ENCODE measurements at regions not wholly inside any gene's neighbourhood (a gene's known extent, or its start where the extent isn't known, plus 50 kb on each side); places are given as distances from the start of the nearest gene placed in this dataset.

DNA sequence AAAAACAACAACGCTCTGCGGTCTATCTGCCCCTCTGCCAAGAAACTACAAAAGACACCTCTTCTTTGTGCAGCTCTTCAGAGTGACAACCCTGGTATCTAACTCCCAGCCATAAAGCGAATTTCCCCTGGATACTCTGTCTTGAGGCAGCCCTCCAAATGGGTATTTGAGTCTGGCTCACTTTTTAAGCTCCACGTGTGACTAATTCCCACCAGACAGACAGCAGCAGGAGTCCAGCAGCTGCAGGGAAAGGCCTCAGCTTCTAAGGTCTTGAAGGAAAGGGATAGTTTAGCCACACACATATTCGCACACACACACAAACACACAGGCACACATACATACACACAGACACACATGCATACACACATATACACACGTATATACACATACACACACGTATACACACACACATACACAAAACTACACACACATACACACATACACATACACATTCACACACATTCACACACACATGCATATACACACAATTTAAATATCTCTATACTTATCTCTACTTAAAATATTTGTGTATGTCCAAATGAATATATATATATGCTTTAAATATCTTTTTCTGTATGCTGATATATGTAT, 188.8 kb downstream of the TSHZ3 start:
- DNase-seq (ENCODE audit: low read depth in 2 of 2) = no peak

DNA sequence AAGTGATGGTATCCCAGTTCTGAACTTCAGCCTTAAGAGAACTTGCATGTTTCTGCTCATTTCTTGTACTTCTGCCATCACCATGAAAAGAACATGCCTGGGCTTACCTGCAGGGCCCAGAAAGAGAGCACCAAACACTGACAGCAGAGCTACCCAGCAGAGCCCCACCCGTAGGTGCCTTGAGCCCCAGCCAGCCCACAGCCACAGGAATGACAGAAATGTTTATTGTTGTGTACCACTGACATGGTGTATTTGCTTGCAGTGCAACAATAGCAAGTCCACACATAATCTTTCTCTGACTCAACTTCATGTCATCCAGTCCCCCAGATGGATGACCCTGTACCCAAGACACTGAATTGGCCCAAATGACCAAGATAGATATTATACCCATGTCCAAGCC, 195.2 kb downstream of the TSHZ3 start:
- DNase-seq (ENCODE audit: low read depth in 2 of 2) = no peak

DNA sequence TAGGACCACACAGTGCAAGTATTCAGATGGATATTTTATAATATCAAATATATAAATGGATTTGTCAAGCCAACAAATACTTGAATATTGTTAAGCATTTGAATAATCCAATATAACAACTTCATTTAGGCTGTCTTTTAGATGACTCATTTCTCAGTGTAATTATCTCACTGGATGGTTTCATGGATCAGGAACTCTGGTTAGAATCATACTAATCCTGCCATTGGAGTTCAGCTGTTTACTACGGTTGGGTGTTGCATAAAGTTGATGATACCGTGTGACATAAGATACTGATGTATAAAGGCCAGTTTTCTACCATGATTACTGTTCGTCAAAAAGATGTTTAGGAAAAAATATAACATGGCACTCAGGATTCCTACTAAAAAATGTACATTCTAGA, 196.3 kb downstream of the TSHZ3 start:
- DNase-seq (ENCODE audit: low read depth in 2 of 2) = no peak

DNA sequence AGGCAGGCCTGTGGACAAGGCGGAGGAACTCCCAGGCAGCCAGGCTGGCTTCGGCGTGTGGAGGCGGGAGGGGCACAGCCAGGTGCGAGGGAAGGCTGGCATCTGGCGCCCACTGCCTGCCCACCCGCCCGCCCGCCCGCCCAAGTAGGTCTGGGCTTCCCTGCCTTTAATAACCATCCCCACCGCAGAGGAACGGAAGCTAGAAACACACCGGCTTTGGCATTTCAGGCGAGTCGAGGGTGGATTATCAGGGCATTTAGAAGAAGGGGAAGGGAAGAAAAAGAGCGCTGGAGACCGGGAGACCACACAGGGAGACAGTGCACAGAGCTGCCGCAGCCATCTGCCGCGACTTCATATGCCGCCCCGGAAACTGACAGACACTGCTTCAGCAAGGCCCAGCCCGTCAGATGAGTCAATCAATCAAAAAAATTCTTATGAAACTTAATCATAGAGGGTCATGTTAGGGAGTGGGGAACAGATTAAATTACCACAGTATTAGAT, 199.7 kb downstream of the TSHZ3 start:
- no peak for DNase-seq (ENCODE audit: low read depth in 2 of 2)

DNA sequence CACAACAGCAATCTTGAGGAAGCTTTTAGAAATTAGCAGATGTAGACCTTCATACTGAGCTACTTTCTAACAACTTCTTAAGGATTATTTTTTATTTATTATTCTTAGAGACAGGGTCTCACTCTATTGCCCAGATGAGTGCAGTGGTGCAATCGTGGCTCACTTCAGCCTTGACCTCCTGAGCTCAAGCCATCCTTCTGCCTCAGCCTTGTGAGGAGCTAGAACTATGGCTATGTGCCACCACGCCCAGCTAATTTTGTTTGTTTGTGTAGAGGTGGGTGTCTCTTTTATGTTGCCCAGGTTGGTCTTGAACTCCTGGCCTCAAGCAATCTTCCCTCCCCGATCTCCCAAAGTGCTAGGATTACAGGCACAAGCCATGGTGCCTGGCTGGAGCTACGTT, 200.6 kb downstream of the TSHZ3 start:
- no peak for DNase-seq (ENCODE audit: low read depth in 2 of 2)

DNA sequence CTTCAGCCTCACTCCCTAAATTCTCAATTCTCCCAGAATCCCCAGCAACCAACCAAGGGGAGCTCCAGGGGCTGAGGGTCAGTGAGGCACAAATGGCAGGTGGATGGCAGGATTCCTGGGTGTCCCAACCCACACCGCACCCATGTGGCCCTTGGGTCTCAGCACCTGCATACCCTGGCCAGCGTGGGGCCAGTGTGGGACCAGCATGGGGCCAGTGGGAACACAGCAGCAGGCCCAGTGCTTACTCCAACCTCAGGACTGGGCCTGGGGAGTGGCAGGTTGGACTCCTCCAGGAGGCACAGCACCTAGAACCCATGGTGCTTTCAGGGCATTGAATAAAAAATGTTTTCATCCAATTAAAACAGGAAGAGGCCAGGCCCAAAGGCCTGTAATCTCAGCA, 202.0 kb downstream of the TSHZ3 start:
- DNase-seq (ENCODE audit: low read depth in 2 of 2) = no peak

DNA sequence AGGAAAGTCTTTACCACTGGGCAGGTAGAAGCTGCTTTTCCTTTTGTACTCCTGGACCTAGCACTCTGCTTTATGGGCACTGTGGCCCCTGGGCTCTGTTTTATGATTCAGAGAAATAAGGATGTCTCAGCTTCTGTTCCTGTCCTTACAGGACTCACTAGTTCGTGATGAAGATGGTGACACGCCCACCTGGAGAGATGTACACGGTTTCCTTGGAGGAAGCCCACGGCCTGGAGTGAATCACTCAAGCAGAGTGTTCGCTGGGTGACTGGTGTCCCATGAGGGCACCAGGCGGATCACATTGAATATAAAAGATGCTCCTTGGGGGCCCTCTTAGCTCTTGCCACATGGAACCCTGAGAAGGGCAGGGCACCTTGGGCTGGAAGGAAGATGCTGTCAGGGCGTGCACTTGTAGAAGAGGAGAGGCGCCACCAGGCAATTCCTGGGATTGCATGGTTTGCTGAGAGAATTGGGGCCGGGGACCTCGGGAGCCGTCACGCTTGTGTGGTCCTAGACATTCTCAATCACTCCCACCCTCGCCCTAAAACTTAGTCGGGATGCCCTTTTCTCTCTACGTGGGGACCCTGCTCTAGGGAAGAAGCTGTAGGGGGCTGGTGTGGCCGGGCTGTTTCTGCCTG, 202.6 kb downstream of the TSHZ3 start:
- DNase-seq (ENCODE audit: low read depth in 2 of 2) = no peak

DNA sequence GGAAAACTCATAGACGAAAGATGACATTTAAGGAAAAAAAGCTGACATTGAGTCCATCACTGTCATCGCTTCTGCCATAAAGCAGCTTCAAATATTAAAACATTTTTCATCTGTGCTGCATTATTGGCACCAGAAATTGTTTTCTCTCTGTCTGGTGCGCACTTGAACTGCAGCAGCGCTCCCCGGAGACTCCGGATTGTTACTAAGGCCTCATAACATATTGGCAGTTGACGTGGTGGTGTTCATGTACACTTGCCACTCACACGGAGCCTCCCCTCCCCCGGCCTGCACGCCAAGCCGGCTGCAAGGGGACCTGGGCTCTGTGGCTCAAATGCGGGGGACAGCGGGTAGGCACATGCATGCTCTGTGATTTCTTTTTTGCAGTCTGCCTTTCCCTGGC, 203.2 kb downstream of the TSHZ3 start:
- DNase-seq (ENCODE audit: low read depth in 2 of 2) = no peak

DNA sequence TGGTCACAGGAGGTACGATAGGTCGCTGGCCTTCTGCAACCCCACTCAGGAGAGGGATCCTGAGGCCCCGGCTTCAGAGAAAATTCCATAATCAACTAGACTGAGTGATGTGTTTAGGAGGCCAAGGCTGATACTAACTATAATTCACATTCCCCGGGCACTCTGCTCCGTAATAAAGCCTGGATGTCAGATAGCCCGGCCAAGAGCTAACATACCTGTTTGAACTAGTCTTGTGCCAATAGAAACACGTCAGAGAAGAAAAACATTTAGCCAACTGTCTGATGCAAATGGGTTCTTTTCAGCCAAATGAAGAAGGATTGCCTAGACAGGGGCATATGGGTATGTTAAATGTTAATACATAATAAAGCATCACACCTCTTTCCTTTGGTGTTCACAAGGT, 204.2 kb downstream of the TSHZ3 start:
- no peak for DNase-seq (ENCODE audit: low read depth in 2 of 2)

DNA sequence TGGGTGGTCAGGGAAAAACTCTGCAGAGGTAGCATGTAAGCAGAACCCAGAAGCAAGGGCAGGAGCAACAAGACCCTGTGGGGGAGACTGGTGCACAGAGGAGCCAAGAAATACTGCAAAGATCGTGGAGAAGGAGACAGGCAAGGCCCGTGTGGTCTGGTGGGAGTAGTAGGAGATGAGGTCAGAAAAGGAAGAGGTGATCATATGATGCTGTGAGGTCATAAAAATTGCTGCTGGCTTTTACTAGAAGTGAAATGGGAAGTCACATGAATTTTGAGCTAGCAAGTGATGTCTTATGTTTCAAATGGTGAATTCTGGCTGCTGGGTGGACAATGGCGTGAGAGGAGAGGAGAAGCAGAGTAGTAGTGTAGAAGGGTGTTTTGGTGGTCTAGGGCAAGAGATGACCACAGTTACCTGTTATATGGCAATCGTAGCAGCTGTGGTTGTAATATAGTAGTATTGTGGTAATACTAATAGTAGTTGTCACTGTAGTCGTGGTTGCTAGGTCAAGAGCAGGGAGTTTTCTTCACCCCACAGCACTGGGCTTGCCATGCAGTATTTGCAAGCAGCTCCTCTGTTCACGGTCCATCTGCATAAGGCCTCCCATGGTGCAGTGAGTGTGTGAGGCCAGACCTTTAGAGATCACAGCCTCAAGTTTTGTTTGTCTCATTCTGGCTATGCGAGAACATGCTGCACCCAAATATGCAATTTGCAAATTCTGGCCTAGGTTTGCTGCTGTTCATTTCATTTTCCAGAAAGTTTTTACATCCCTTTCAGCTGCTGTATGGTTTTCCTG, 205.0 kb downstream of the TSHZ3 start:
- DNase-seq (ENCODE audit: low read depth in 2 of 2) = no peak

DNA sequence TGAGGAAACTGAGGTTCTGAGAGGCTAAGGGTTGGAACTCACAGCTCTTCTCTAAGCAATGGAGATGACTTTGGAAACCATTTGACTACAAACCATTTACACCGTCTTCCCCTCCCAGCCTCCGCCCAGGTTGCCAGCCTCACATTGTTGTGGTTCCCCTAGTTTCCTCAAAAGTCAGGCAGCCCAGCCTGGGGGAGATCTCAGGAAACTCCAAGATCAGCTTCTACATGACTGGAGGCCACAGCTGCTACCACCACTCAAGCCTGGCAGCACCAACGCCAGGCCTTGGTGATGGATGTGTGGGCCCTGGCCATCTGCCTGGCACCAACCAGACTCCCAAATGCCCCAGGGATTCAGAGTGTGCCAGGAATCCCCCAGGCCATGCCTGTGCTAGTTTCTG, 207.9 kb downstream of the TSHZ3 start:
- DNase-seq (ENCODE audit: low read depth in 2 of 2) = no peak

DNA sequence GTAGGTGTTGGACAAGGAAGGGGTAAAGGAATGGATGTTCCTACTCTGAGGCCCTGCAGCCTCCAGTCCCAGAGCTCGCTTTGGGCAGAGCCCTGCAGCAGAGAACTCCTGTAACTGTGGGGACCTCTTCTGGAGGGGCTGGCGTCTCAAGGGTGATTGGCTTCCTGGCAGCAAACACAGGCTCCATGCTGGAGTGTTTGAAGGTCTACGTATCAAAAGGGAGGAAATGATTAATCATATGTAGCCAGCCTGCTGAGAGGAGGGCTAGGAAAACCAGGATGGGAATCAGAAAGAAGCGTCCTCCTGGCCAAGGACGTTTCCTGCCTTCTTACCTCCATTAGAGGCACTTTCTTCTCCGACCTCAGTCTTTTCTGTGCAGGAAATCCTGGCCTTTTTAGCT, 208.5 kb downstream of the TSHZ3 start:
- no peak for DNase-seq (ENCODE audit: low read depth in 2 of 2)

DNA sequence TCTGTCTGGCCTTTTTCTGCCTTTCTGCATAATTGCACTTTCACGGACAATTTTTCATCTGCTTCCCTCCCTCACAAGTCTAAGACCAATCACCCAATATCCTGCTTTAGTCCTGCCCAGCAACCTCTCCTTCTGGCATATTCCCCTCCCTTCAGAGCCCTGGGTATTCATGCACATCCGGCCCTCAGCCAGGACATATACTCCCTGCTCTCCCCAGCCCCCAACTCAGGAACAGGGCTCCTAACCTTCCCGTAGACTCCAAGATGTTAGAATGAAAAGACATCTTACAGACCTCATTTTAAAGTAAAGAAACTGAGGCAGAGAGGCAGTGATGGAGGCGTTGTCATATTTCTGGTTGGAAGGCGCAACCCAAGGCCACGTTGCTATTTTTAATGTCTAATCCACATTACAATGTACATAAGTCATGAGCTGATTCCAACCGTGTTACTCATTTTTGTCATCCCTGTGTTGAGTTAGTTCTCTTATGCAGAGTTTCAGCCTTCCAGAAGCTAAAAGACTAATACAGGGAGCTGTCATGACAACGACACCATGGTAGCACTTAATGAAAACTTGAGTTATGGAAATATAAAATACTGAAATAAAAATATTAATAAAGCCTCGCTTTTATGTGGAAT, 209.2 kb downstream of the TSHZ3 start:
- DNase-seq (ENCODE audit: low read depth in 2 of 2) = no peak

DNA sequence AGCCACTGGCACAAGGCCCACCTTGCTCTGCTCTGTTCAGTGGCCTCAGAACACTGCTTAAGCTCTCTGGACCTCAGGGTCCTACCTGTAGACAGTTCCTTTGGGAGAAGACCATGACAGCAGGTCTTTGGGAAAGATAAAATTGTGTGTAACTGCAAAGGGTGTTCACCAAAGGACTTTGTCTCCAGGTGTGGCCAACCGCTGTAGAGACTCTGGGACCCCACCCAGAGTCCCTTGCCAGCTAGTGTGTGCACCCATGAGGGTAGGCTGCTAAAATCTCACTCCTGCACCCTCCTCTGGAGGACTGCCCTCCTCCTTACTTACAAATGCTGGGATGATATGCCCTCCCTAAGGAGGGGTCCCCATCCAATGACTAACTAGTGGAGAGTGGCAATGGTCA, 211.2 kb downstream of the TSHZ3 start:
- no peak for DNase-seq (ENCODE audit: low read depth in 2 of 2)

DNA sequence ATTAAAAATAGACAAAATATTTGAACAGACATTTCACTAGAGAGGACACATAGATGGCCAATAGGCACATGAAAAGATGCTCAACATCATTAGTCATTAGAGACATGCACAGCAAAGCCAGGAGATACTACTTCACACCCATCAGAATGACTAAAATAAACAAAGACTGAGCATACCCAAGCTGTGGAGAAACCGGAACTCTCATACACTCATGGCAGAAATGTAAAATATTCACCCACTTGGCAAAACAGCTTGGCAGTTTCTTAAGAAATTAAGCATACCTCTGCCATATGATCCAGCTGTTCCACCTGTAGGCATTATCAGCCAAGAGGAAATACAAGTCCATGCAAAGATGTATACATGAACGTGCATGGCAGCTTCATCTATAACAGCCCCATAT, 213.4 kb downstream of the TSHZ3 start:
- DNase-seq (ENCODE audit: low read depth in 2 of 2) = no peak

DNA sequence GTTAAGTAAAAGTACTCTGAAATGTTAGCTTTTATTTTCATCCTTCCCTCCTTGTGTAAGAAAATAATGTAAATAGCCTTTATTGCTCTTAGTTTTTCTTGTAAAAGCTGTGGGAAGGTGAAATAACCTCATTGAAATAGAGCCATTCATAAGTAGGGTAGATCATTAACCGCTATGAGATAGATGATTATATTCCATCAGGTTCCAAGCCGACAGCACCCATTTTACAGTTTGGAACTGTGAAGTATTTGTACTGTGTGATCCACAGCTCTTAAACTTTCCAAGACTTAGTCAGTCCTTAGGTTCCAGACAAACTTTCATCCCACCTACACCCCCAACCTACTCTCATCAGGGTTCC, 216.5 kb downstream of the TSHZ3 start:
- DNase-seq (ENCODE audit: low read depth in 2 of 2) = no peak

DNA sequence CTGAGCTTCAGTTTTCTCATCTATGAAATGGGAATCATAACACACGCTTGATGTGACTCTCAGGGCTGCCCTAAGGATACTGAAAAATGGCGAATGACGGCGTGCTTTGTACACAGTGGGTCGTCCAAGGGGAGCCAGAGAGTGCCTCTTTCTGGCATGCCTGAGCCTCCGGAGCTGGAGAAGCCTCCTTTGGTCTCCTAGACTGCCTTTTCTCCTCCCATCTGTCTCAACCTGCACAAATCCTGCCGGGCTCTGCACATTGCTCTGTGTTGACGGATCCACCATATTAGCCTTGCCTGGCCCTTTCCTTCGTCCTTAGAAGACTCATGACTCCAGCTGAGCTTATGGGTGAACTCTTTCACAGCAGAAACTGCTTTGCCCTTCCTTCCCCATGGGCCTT, 220.9 kb downstream of the TSHZ3 start:
- no peak for DNase-seq (ENCODE audit: low read depth in 2 of 2)

DNA sequence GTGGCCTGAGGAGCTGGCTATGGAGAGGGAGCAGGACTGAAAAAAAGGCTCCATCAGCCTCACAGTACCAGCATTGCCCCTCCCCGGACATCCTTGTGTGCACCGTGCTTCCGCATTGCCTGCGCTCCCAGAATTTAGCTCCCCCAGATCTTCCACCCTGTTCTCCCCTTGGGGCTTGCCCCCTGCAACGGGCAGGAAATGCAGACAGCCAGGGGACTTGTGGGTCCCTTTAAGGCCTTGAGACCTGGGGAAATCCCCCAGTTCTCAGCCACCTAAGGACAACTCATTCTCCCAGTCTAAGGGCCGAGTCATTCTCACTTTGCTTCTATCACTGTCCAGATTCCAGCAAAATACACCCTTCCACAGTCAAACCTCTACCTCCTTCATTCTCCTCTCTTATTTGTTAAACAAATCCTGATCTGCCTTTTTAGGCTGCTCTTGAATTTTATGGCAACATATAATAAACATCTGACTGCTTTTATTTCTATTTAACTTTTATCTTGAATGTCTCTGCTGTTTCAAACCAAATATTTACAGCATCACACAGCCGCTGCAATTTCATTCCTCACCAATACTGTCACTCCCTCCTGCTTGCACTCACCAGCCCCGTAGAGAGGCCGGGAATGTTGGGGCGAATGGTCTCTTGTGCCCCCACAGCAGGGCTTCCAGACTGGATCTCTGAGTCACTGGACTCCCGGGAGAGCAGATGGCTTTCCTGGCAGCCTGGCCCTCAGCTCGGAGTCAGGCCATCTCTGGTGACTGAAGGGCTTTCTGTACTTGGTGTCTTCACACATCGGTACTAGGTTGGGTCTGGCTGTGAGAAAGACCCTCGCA, 221.9 kb downstream of the TSHZ3 start:
- no peak for DNase-seq (ENCODE audit: low read depth in 2 of 2)

DNA sequence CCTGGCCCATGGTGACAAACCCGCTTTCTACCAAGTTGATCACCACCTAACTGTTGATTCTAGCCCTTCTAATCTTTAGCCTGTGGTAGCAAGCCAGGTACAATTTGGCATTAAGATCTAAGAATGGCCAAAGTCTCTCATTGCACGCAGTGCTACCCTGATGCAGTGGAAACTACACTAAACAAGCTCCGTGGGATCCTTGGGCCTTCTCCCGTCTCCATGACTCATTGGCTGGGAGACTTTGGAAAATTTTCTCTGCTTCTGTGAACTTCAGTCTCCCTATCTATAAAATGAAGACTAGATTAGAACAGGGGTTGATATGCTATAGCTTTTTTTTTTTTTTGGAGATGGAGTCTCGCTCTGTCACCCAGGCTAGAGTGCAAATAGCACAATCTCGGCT, 223.0 kb downstream of the TSHZ3 start:
- DNase-seq (ENCODE audit: low read depth in 2 of 2) = no peak

DNA sequence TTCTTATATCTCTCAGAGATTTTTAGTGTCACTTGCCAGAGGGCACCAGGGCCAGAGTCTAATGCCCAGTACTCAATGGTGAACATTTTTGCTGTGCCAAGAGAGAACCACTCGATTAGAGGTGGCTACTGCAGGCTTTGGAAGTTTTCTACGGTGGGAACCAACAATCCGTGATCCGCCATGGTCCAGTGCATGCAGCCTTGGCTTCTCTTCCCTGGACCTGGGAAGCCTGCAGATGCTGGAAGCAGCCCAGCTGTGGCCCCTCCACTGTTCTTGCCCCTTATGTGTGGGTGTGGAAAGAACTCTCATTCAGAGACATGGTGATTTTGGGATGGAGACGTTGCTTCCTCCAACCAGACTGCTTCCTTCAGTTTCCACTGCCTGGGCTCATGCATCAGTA, 224.2 kb downstream of the TSHZ3 start:
- no peak for DNase-seq (ENCODE audit: low read depth in 2 of 2)

DNA sequence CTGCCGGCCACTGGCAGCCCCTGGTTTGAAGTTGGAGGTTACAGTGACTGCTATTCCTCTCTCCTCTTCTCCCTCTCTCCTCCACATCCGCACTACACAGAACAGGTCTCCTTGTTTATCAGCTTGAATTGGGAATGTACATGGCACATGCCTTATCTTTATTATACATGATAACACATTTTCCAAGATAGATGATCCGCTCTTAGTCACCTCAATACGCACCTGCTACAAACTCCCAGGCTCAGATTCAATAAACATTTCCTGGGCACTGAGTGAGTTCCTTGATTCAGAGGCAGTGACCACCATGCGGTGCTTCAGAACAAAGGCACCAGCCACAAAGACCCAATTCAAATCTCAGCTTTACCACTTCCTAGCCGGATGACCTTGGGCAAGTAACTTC, 227.7 kb downstream of the TSHZ3 start:
- no peak for DNase-seq (ENCODE audit: low read depth in 2 of 2)

DNA sequence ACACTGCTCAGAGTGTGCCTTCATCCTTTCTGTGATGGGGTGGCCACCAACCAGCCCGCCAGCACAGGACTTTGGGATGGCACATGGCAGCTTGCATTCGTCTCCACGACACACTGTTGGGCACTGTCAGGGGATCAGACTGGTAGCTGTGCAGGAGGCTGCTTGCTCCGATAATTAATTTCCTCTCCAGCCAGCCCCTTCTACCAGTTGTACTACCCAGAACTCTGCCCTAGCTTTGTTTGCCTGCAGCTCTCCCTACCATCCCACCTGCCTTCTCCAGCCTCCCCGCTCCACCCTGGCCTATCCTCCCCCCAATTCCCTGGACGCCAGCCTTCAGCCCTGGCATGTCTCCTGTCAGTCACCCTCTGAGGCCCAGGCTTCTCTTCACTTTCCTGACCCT, 228.3 kb downstream of the TSHZ3 start:
- no peak for DNase-seq (ENCODE audit: low read depth in 2 of 2)

All from stimulated activated CD8-positive, alpha-beta memory T cell treated with anti-CD3 and anti-CD28 coated beads, Interleukin-7, amount 100 ng/mL, for 1 hour (primary cell).